Osteoblast (primary cell): ENCODE measurements at regions not wholly inside any gene's neighbourhood (a gene's known extent, or its start where the extent isn't known, plus 50 kb on each side); places are given as distances from the start of the nearest gene placed in this dataset.

Experiments
- DNase-seq: peaks from one replicate; pipeline ENCODE4 v3.0.0; 2011; ENCODE audit warnings: low spot score, mixed read lengths; ENCODE audit not compliant: insufficient read length; ENCODE audit errors: missing footprints
- H2AFZ ChIP-seq: 2 replicates; pipeline ENCODE4 v1.6.0; 2011; ENCODE audit warnings: mild to moderate bottlenecking, low read length
- H3K27ac ChIP-seq: 2 replicates; pipeline ENCODE4 v1.5.1; 2011; ENCODE audit warnings: mild to moderate bottlenecking, low read depth, low read length, moderate library complexity
- H3K27me3 ChIP-seq: 2 replicates; pipeline ENCODE4 v1.6.0; 2012; ENCODE audit warnings: mild to moderate bottlenecking, control low read depth, inconsistent platforms, low read length, moderate library complexity; ENCODE audit not compliant: insufficient read depth
- H3K36me3 ChIP-seq: 2 replicates; pipeline ENCODE4 v1.5.1; 2011; ENCODE audit warnings: mild to moderate bottlenecking, low read length, control low read depth, moderate library complexity; ENCODE audit not compliant: insufficient read depth
- H3K4me1 ChIP-seq: 2 replicates; pipeline ENCODE4 v1.5.1; 2011; ENCODE audit warnings: mild to moderate bottlenecking, low read length, control low read depth, moderate library complexity; ENCODE audit not compliant: insufficient read depth
- H3K4me2 ChIP-seq: 2 replicates; pipeline ENCODE4 v1.6.0; 2011; ENCODE audit warnings: mild to moderate bottlenecking, low read length; ENCODE audit not compliant: insufficient read depth
- H3K4me3 ChIP-seq: fragments of 200-600 bp; sonication (generic); 3 replicates; pipeline ENCODE4 v1.5.1; 2012; ENCODE audit warnings: mild to moderate bottlenecking, low read length, inconsistent platforms; ENCODE audit not compliant: insufficient read depth
- H3K79me2 ChIP-seq: 2 replicates; pipeline ENCODE4 v1.6.0; 2012; ENCODE audit warnings: mild to moderate bottlenecking, low read length, control low read depth, inconsistent platforms; ENCODE audit not compliant: insufficient read depth
- H3K9me3 ChIP-seq: 2 replicates; pipeline ENCODE4 v1.5.1; 2011; ENCODE audit warnings: low read depth, low read length, control low read depth
- H4K20me1 ChIP-seq: 2 replicates; pipeline ENCODE4 v1.6.0; 2012; ENCODE audit warnings: mild to moderate bottlenecking, low read length, control low read depth; ENCODE audit not compliant: insufficient read depth
- CTCF ChIP-seq: IDR thresholded peaks from 2 replicates; pipeline ENCODE4 v1.5.1; 2011; ENCODE audit warnings: mild to moderate bottlenecking, low read depth, low read length, moderate library complexity; ENCODE audit errors: extremely low read depth

- Histone ChIP-seq H3K4me2 (no peak overlapping the region), H3K36me3 (no peaks in the 10 kb centered on the region), H3K9me3 (peaks cover 2% of the 10 kb centered on the region), H3K4me3 (no peak overlapping the region), H4K20me1 (no peaks in the 10 kb centered on the region), H3K27ac (no peak overlapping the region), H2AFZ (no peak overlapping the region), H3K27me3 (no peaks in the 10 kb centered on the region), H3K79me2 (no peaks in the 10 kb centered on the region), H3K4me1 (no peaks in the 10 kb centered on the region)
- peak; percentile 93 for DNase-seq
- no peak for TF ChIP-seq CTCF
Observed at GRCh38 chr2:240355001-240355891, 80.2 kb upstream of the GPC1 start.

- H3K4me3 ChIP-seq, result no peak overlapping the region
- no peaks in the 10 kb centered on the region for H3K79me2 ChIP-seq
- H3K9me3 ChIP-seq, result peaks cover 7% of the 10 kb centered on the region
- H3K27me3 ChIP-seq, result no peaks in the 10 kb centered on the region
- H3K36me3 ChIP-seq, result no peaks in the 10 kb centered on the region
- H3K4me2 ChIP-seq, result no peak overlapping the region
- no peak overlapping the region for H3K27ac ChIP-seq
- no peak overlapping the region for H2AFZ ChIP-seq
- no peaks in the 10 kb centered on the region for H3K4me1 ChIP-seq
- no peak for TF ChIP-seq CTCF
- DNase-seq, result peak; percentile 48
- no peaks in the 10 kb centered on the region for H4K20me1 ChIP-seq
Observed at GRCh38 chr2:240355962-240356361, 79.5 kb upstream of the GPC1 start.

- Histone ChIP-seq H3K9me3 (peaks cover 11% of the 10 kb centered on the region), H3K4me2 (no peak overlapping the region), H4K20me1 (no peaks in the 10 kb centered on the region), H3K36me3 (no peaks in the 10 kb centered on the region), H3K4me1 (no peaks in the 10 kb centered on the region), H3K4me3 (no peak overlapping the region), H3K27ac (no peak overlapping the region), H3K27me3 (no peaks in the 10 kb centered on the region), H2AFZ (no peak overlapping the region), H3K79me2 (no peaks in the 10 kb centered on the region)
- no peak for TF ChIP-seq CTCF
- DNase-seq, result peak; percentile 78
Observed at GRCh38 chr2:240356700-240357640, 78.5 kb upstream of the GPC1 start.

DNA sequence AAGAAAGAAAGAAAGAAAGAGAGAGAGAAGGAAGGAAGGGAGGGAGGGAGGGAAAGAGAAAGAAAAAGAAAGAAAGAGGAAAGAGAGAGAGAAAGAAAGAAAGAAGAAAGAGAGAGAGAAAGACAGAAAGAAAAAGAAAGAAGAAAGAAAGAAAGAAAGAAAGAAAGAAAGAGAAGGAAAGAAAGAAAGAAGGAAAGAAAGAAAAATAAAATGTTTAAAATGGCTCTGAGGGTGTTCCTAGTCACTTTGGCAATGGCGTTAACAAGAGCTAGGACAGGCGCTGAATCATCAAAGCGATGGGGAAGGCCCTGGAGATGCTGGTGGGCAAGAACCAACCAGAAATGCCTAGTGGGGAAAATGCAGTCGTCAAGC lies 77.8 kb upstream of the GPC1 start:
- Histone ChIP-seq H2AFZ (no peak overlapping the region), H3K9me3 (peaks cover 11% of the 10 kb centered on the region), H3K4me2 (no peak overlapping the region), H3K79me2 (no peaks in the 10 kb centered on the region), H4K20me1 (no peaks in the 10 kb centered on the region), H3K36me3 (no peaks in the 10 kb centered on the region), H3K4me3 (no peak overlapping the region), H3K4me1 (no peaks in the 10 kb centered on the region), H3K27ac (no peak overlapping the region), H3K27me3 (peaks cover under 1% of the 10 kb centered on the region)
- TF ChIP-seq CTCF, result no peak
- peak; percentile 59 for DNase-seq
